ENCODE measurements at regions not wholly inside any gene's neighbourhood (a gene's known extent, or its start where the extent isn't known, plus 50 kb on each side); places are given as distances from the start of the nearest gene placed in this dataset.
A peak's percentile ranks its signal among the peaks of the same experiment; 100 is the strongest.

DNA sequence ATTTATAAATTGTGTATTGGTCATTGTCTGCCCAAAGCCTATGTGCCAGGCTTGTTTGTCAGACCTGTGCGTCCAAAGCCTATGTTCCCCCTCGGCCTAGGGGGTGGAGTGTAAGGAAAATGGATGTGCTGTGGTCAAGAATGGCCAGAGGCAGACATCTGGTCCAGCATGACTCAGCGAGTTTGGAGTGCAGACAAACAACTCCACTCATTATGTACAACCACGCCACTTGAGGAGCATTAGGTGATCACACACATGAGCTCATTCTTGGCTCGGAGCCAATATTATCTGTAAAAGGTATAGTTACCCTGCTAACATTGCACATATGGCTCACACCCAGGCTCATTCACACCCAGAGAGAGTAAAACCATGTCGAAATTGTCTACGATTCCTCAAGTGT is 1047.6 kb upstream of the ADGRL4 start:
- TF ChIP-seq, protein P1, sequence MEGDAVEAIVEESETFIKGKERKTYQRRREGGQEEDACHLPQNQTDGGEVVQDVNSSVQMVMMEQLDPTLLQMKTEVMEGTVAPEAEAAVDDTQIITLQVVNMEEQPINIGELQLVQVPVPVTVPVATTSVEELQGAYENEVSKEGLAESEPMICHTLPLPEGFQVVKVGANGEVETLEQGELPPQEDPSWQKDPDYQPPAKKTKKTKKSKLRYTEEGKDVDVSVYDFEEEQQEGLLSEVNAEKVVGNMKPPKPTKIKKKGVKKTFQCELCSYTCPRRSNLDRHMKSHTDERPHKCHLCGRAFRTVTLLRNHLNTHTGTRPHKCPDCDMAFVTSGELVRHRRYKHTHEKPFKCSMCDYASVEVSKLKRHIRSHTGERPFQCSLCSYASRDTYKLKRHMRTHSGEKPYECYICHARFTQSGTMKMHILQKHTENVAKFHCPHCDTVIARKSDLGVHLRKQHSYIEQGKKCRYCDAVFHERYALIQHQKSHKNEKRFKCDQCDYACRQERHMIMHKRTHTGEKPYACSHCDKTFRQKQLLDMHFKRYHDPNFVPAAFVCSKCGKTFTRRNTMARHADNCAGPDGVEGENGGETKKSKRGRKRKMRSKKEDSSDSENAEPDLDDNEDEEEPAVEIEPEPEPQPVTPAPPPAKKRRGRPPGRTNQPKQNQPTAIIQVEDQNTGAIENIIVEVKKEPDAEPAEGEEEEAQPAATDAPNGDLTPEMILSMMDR (conservative IDR thresholded peaks at IDR 0.05; ENCODE audit: low read depth, low read length), result no peak
- peak; percentile 12 for DNase-seq (ENCODE audit: low read depth)
- no peak overlapping the region for H3K4me3 ChIP-seq (ENCODE audit: low read length)

DNA sequence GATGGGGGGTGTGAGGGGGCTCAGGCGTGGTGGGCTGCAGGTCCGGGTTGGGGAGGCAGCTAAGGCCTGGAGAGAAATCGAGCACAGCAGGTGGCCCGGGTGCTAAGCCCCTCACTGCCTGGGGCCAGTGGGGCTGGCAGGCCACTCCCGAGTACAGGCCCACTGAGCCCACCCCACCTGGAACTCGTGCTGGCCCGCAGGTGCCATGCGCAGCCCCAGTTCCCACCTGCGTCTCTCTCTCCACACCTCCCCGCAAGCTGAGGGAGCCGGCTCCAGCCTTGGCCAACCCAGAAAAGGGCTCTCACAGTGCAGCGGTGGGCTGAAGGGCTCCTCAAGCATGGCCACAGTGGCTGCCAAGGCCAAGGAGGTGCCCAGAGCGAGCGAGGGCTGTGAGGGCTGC is 1047.1 kb upstream of the ADGRL4 start:
- no peak overlapping the region for H3K4me3 ChIP-seq (ENCODE audit: low read length)
- no peak for DNase-seq (ENCODE audit: low read depth)
- TF ChIP-seq, protein P1 (conservative IDR thresholded peaks at IDR 0.05; ENCODE audit: low read depth, low read length), result no peak

DNA sequence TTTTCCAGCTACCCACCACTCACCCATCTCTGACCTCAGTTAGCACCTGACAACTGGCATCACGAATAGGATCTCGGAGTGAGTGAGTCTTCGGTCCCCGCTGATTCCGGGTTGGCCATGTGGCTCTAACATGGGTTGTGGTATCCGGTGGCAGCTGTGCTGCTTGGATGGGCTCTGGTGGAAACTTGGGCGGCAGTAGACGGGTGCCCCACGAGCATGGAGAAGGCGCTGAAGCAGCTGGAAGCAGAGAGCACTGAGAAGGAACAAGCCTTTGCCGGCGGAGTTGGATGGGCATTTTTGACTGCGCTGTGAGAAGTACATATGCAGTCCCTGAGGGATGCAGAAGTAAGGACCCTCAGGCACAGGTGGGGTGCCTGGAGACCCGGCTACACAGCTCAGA is 1044.0 kb upstream of the ADGRL4 start:
- DNase-seq (ENCODE audit: low read depth), result no peak
- TF ChIP-seq, protein P1 (conservative IDR thresholded peaks at IDR 0.05; ENCODE audit: low read depth, low read length), result no peak
- H3K4me3 ChIP-seq (ENCODE audit: low read length), result no peak overlapping the region

DNA sequence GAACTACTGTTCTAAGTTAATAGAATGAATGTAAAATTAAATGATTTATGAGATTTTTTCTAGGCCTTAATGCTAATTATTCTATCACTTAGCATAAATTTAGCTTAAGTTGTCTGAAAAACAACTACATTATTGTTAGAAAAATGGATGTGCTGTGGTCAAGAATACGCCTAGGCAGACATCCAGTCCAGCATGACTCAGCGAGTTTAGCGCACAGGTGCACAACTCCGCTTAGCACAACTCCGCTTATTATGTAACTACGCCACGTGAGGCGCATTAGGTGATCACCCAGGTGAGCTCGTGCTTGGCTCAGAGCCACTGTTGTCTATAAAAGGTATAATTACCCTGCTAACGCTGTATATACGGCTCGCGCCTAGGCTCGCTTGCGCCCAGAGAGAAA is 1043.6 kb upstream of the ADGRL4 start:
- DNase-seq (ENCODE audit: low read depth), result no peak
- TF ChIP-seq, protein P1 (conservative IDR thresholded peaks at IDR 0.05; ENCODE audit: low read depth, low read length), result no peak

DNA sequence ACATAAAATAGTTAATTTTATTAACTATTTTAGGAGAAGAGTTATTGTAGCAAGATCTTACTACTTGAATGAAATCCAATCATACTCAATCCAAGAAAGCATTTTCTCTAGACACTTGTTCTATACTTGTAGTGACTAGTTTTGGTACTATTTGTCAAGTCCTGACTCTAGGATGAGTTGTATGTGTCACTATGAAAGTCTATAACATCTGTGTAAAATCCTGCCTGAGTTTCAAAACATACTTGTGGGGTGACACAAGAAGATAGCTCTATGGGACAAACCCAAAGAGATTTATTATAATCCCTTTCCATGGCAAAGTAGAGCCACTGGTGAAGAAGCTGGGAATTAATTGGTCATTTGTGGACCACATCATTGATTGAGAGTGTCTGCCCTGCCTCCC is 1042.2 kb upstream of the ADGRL4 start:
- H3K4me3 ChIP-seq (ENCODE audit: low read length), result no peak overlapping the region
- TF ChIP-seq, protein P1 (conservative IDR thresholded peaks at IDR 0.05; ENCODE audit: low read depth, low read length), result no peak

More for the DNA sequence above, 1043.6 kb upstream of the ADGRL4 start:
- H3K4me3 ChIP-seq (ENCODE audit: low read length), result no peak overlapping the region

DNA sequence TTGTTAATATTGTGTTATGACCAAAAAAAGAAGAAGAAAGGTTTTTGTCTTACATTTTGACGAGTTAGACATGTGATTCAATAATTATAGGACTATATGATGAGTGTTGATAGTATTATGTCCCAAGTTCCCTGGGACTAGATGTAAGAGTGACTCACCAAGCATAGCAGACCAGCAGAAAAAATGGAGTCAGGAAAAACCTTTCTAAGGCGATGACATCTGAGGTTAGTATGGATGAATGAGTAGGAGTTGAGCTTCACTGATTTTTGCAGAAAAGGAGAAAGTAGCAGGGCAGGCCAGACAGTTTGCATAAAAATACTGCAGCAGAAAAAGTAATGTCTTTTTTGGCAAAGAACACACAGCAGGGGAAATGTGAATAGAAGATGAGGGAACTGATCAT is 1041.3 kb upstream of the ADGRL4 start:
- no peak for DNase-seq (ENCODE audit: low read depth)
- TF ChIP-seq, protein P1 (conservative IDR thresholded peaks at IDR 0.05; ENCODE audit: low read depth, low read length), result no peak

More for the DNA sequence above, 1042.2 kb upstream of the ADGRL4 start:
- DNase-seq (ENCODE audit: low read depth), result no peak

DNA sequence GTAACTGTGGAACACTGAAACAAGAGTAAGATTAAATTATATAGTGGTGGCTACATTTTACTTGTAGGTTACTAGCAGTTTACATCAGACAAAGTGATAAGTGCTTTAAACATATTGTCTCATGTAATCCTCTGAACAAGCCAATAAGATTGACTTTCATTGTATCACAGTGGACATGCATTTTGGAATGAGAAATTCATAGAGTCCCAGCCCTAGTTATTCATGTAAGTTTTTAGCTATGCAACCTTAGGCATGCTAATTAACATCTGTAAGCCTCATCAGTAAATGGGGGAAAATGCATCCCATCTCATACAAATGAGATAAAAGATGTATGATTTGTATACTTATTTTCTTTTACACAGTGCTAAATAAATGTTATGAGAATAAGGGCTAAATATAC is 1038.1 kb upstream of the ADGRL4 start:
- DNase-seq (ENCODE audit: low read depth), result no peak
- TF ChIP-seq, protein P1 (conservative IDR thresholded peaks at IDR 0.05; ENCODE audit: low read depth, low read length), result no peak
- H3K4me3 ChIP-seq (ENCODE audit: low read length), result no peak overlapping the region

More for the DNA sequence above, 1041.3 kb upstream of the ADGRL4 start:
- no peak overlapping the region for H3K4me3 ChIP-seq (ENCODE audit: low read length)
